ENCODE measurements at regions not wholly inside any gene's neighbourhood (a gene's known extent, or its start where the extent isn't known, plus 50 kb on each side); places are given as distances from the start of the nearest gene placed in this dataset.

- Histone ChIP-seq H3K27me3 (no peaks in the 10 kb centered on the region), H3K9me3 (no peaks in the 10 kb centered on the region), H3K27ac (no peak overlapping the region), H3K36me3 (no peaks in the 10 kb centered on the region), H3K4me3 (no peak overlapping the region), H3K4me1 (no peaks in the 10 kb centered on the region)
- intact Hi-C loops (cut with DNase I) = no loop called here
- no peak for ATAC-seq
- no peak for DNase-seq
- 53% methylated on average over 5 of the region's 7 CpGs for WGBS (ENCODE audit: insufficient coverage, low coverage, low lambda C conversion rate, missing lambda C conversion rate)
- TF ChIP-seq CTCF (IDR thresholded peaks at IDR 0.05) = no peak
- TF ChIP-seq POLR2A (IDR thresholded peaks at IDR 0.05) = no peak
Observed at GRCh38 chr1:168372861-168373371, 92.2 kb downstream of the TBX19 start.

- Histone ChIP-seq H3K36me3 (no peaks in the 10 kb centered on the region), H3K27me3 (no peaks in the 10 kb centered on the region), H3K4me3 (no peak overlapping the region), H3K4me1 (no peaks in the 10 kb centered on the region), H3K9me3 (no peaks in the 10 kb centered on the region), H3K27ac (no peak overlapping the region)
- DNase-seq = no peak
- 56% methylated on average over 4 of the region's 4 CpGs for WGBS (ENCODE audit: insufficient coverage, low coverage, low lambda C conversion rate, missing lambda C conversion rate)
- no peak for ATAC-seq
- no peak for TF ChIP-seq CTCF (IDR thresholded peaks at IDR 0.05)
- TF ChIP-seq POLR2A (IDR thresholded peaks at IDR 0.05) = no peak
- intact Hi-C loops (cut with DNase I) = no loop called here
Observed at GRCh38 chr1:168372307-168372706, 91.6 kb downstream of the TBX19 start.

GRCh38 chr1:168371477-168371876 is 90.8 kb downstream of the TBX19 start:
- Histone ChIP-seq H3K27me3 (no peaks in the 10 kb centered on the region), H3K9me3 (no peaks in the 10 kb centered on the region), H3K4me3 (no peak overlapping the region), H3K27ac (no peak overlapping the region), H3K4me1 (no peaks in the 10 kb centered on the region), H3K36me3 (no peaks in the 10 kb centered on the region)
- WGBS (ENCODE audit: insufficient coverage, low coverage, low lambda C conversion rate, missing lambda C conversion rate) = 80% methylated on average over 2 of the region's 5 CpGs
- intact Hi-C loops (cut with DNase I) = no loop called here
- ATAC-seq = no peak
- no peak for TF ChIP-seq POLR2A (IDR thresholded peaks at IDR 0.05)
- TF ChIP-seq CTCF (IDR thresholded peaks at IDR 0.05) = no peak
- DNase-seq = no peak

GRCh38 chr1:168370586-168370985 is 89.9 kb downstream of the TBX19 start:
- H3K27ac ChIP-seq = no peak overlapping the region
- TF ChIP-seq CTCF (IDR thresholded peaks at IDR 0.05) = no peak
- TF ChIP-seq POLR2A (IDR thresholded peaks at IDR 0.05) = no peak
- ATAC-seq = no peak
- no peaks in the 10 kb centered on the region for H3K9me3 ChIP-seq
- intact Hi-C loops (cut with DNase I) = no loop called here
- 96% methylated on average over 3 of the region's 3 CpGs for WGBS (ENCODE audit: insufficient coverage, low coverage, low lambda C conversion rate, missing lambda C conversion rate)
- H3K4me3 ChIP-seq = no peak overlapping the region
- H3K27me3 ChIP-seq = no peaks in the 10 kb centered on the region
- H3K4me1 ChIP-seq = no peaks in the 10 kb centered on the region
- DNase-seq = no peak
- no peaks in the 10 kb centered on the region for H3K36me3 ChIP-seq

- Histone ChIP-seq H3K36me3 (no peaks in the 10 kb centered on the region), H3K9me3 (no peaks in the 10 kb centered on the region), H3K27me3 (no peaks in the 10 kb centered on the region), H3K4me1 (no peaks in the 10 kb centered on the region), H3K27ac (no peak overlapping the region), H3K4me3 (no peak overlapping the region)
- WGBS (ENCODE audit: insufficient coverage, low coverage, low lambda C conversion rate, missing lambda C conversion rate) = 67% methylated on average over 3 of the region's 5 CpGs
- no peak for DNase-seq
- TF ChIP-seq CTCF (IDR thresholded peaks at IDR 0.05) = no peak
- TF ChIP-seq POLR2A (IDR thresholded peaks at IDR 0.05) = no peak
- ATAC-seq = no peak
- intact Hi-C loops (cut with DNase I) = no loop called here
Observed at GRCh38 chr1:168369655-168370054, 89.0 kb downstream of the TBX19 start.

Data from right lobe of liver (tissue), 6 donors.